NCI-H526 treated with DMSO at 0.1 percent for 48 hours (cell line): ENCODE measurements at regions not wholly inside any gene's neighbourhood (a gene's known extent, or its start where the extent isn't known, plus 50 kb on each side); places are given as distances from the start of the nearest gene placed in this dataset.
"Not testable (repeated sequence)": the region's sequence is repeated elsewhere in the genome, so short reads cannot be mapped to it uniquely, and the experiment has no call there.

Experiments used
- DNase-seq: peaks from one replicate; lab custom pipeline; 2025; lab: John Stamatoyannopoulos, UW

- DNase-seq: no peak
Measured at GRCh38 chr15:56808160-56808559, 74.9 kb upstream of the ZNF280D start.

- DNase-seq: no peak
Measured at GRCh38 chr15:56806148-56806536, 72.8 kb upstream of the ZNF280D start.

- DNase-seq: no peak
Measured at GRCh38 chr15:56805466-56806147, 72.3 kb upstream of the ZNF280D start.

- no peak for DNase-seq
Measured at GRCh38 chr15:56804938-56805337, 71.6 kb upstream of the ZNF280D start.

- no peak for DNase-seq
Measured at GRCh38 chr15:56804279-56804678, 71.0 kb upstream of the ZNF280D start.

GRCh38 chr15:56802161-56802560, 68.9 kb upstream of the ZNF280D start:
- no peak for DNase-seq

GRCh38 chr15:56798639-56799038, 65.3 kb upstream of the ZNF280D start:
- DNase-seq: no peak

GRCh38 chr15:56797720-56798275, 64.5 kb upstream of the ZNF280D start:
- no peak for DNase-seq

GRCh38 chr15:56795502-56795901, 62.2 kb upstream of the ZNF280D start:
- no peak for DNase-seq

- no peak for DNase-seq
Measured at GRCh38 chr15:56794553-56795329, 61.4 kb upstream of the ZNF280D start.

GRCh38 chr15:56794165-56794552, 60.9 kb upstream of the ZNF280D start:
- no peak for DNase-seq

- no peak for DNase-seq
Measured at GRCh38 chr15:56792211-56792610, 58.9 kb upstream of the ZNF280D start.

- DNase-seq: not testable (repeated sequence)
Measured at GRCh38 chr15:56791521-56791920, 58.2 kb upstream of the ZNF280D start.

GRCh38 chr15:56788359-56788758, 55.0 kb upstream of the ZNF280D start:
- no peak for DNase-seq

GRCh38 chr15:56786966-56787365, 53.7 kb upstream of the ZNF280D start:
- DNase-seq: no peak

- DNase-seq: no peak
Measured at GRCh38 chr15:56783857-56784661, 50.8 kb upstream of the ZNF280D start.

- DNase-seq: no peak
Measured at GRCh38 chr15:56783156-56783856, 50.0 kb upstream of the ZNF280D start.
